ENCODE measurements at regions not wholly inside any gene's neighbourhood (a gene's known extent, or its start where the extent isn't known, plus 50 kb on each side); places are given as distances from the start of the nearest gene placed in this dataset.

- no peak for TF ChIP-seq EZH2 (IDR thresholded peaks at IDR 0.05; ENCODE audit: low read depth, unreplicated experiment)
- no peak for TF ChIP-seq ZNF462 (CRISPR knock-in tag; IDR thresholded peaks at IDR 0.05)
- TF ChIP-seq, protein P1, sequence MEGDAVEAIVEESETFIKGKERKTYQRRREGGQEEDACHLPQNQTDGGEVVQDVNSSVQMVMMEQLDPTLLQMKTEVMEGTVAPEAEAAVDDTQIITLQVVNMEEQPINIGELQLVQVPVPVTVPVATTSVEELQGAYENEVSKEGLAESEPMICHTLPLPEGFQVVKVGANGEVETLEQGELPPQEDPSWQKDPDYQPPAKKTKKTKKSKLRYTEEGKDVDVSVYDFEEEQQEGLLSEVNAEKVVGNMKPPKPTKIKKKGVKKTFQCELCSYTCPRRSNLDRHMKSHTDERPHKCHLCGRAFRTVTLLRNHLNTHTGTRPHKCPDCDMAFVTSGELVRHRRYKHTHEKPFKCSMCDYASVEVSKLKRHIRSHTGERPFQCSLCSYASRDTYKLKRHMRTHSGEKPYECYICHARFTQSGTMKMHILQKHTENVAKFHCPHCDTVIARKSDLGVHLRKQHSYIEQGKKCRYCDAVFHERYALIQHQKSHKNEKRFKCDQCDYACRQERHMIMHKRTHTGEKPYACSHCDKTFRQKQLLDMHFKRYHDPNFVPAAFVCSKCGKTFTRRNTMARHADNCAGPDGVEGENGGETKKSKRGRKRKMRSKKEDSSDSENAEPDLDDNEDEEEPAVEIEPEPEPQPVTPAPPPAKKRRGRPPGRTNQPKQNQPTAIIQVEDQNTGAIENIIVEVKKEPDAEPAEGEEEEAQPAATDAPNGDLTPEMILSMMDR (conservative IDR thresholded peaks at IDR 0.05; ENCODE audit: low read depth in 2 of 2), result no peak
- no peak for TF ChIP-seq ZNF114 (CRISPR knock-in tag; IDR thresholded peaks at IDR 0.05)
- TF ChIP-seq ZNF331 (CRISPR knock-in tag; IDR thresholded peaks at IDR 0.05; ENCODE audit: low read depth), result no peak
- no peak for TF ChIP-seq EZH2phosphoT487 (IDR thresholded peaks at IDR 0.05; ENCODE audit: unreplicated experiment)
- TF ChIP-seq CREB1 (CRISPR knock-in tag; IDR thresholded peaks at IDR 0.05; ENCODE audit: low read depth), result no peak
- Mint-ChIP-seq H3K27me3 (ENCODE audit: insufficient read depth, low read depth, poor library complexity) (peaks cover 1% of the 10 kb centered on the region), H3K4me3 (no peak overlapping the region), H3K4me1 (peaks cover 11% of the 10 kb centered on the region), H3K9me3 (no peaks in the 10 kb centered on the region), H3K27ac (no peak overlapping the region), H3K36me3 (ENCODE audit: low read depth) (no peaks in the 10 kb centered on the region; the same call in 2 of the 3 replicates)
- no peak overlapping the region for H3K4me3 ChIP-seq
- no peak overlapping the region for H3K4me2 ChIP-seq
- no peaks in the 10 kb centered on the region for H3K36me3 ChIP-seq (ENCODE audit: insufficient read depth)
- no peaks in the 10 kb centered on the region for H3K27me3 ChIP-seq (ENCODE audit: insufficient read depth)
- no peak for ATAC-seq
- H2AFZ ChIP-seq, result peak overlapping the region; percentile 56; the same call in 1 of the 2 replicates
- H3K27ac ChIP-seq (ENCODE audit: low read depth), result no peak overlapping the region
- no peaks in the 10 kb centered on the region for H3K79me2 ChIP-seq (replicated peaks; ENCODE audit: insufficient read depth)
- no peaks in the 10 kb centered on the region for H3K4me1 ChIP-seq (ENCODE audit: insufficient read depth)
- no peaks in the 10 kb centered on the region for H3F3A ChIP-seq (replicated peaks; ENCODE audit: low read depth)
- DNase-seq (ENCODE audit: low spot score), result no peak
- H4K20me1 ChIP-seq (replicated peaks; ENCODE audit: insufficient read depth), result no peaks in the 10 kb centered on the region
- H3K9me2 ChIP-seq (ENCODE audit: insufficient read depth), result no peaks in the 10 kb centered on the region; the same call in 1 of the 2 replicates
Measured at GRCh38 chr6:88558981-88559380, 392.8 kb upstream of the CNR1 start.
